HUES6 (cell line): ENCODE measurements at regions not wholly inside any gene's neighbourhood (a gene's known extent, or its start where the extent isn't known, plus 50 kb on each side); places are given as distances from the start of the nearest gene placed in this dataset.

Experiments used
- H3K27ac ChIP-seq: 2 replicates; pipeline ENCODE4 v1.7.0; 2013; ENCODE audit warnings: low read depth, mild to moderate bottlenecking, low read length, inconsistent platforms
- H3K27me3 ChIP-seq: 2 replicates; pipeline ENCODE4 v1.6.1; 2013; ENCODE audit warnings: low read length; ENCODE audit not compliant: control insufficient read depth, insufficient read depth
- H3K36me3 ChIP-seq: 2 replicates; pipeline ENCODE4 v1.6.1; 2013; ENCODE audit warnings: low read length; ENCODE audit not compliant: control insufficient read depth, insufficient read depth
- H3K4me1 ChIP-seq: 2 replicates; pipeline ENCODE4 v1.6.1; 2013; ENCODE audit warnings: low read length; ENCODE audit not compliant: control insufficient read depth, insufficient read depth
- H3K4me3 ChIP-seq: 2 replicates; pipeline ENCODE4 v1.5.1; 2013; ENCODE audit warnings: low read depth, low read length
- H3K9ac ChIP-seq: one replicate; pipeline ENCODE4 v1.6.1; 2013; ENCODE audit warnings: mild to moderate bottlenecking, low read length
- H3K9me3 ChIP-seq: 2 replicates; pipeline ENCODE4 v1.6.1; 2013; ENCODE audit warnings: low read depth, low read length; ENCODE audit not compliant: control insufficient read depth, insufficient read depth

- H3K27me3 ChIP-seq: no peaks in the 10 kb centered on the region
- H3K4me3 ChIP-seq: no peak overlapping the region
- H3K4me1 ChIP-seq: 0 out of 2 replicates have a peak, but pooled peaks cover 7% of the 10 kb centered on the region
- no peak overlapping the region for H3K27ac ChIP-seq
- H3K9ac ChIP-seq: no peak overlapping the region
- no peaks in the 10 kb centered on the region for H3K36me3 ChIP-seq
- 0 out of 2 replicates have a peak, but pooled peaks cover 2% of the 10 kb centered on the region for H3K9me3 ChIP-seq
Observed at GRCh38 chr14:27916326-27916725, 850.3 kb upstream of the FOXG1 start.

- peak overlapping the region; percentile 5; the same call in 1 of the 2 replicates for H3K4me3 ChIP-seq
- no peaks in the 10 kb centered on the region for H3K27me3 ChIP-seq
- no peak overlapping the region for H3K27ac ChIP-seq
- H3K9me3 ChIP-seq: 0 out of 2 replicates have a peak, but pooled peaks cover 2% of the 10 kb centered on the region
- H3K36me3 ChIP-seq: no peaks in the 10 kb centered on the region
- 0 out of 2 replicates have a peak, but pooled peaks cover 7% of the 10 kb centered on the region for H3K4me1 ChIP-seq
- no peak overlapping the region for H3K9ac ChIP-seq
Observed at GRCh38 chr14:27917896-27918295, 848.7 kb upstream of the FOXG1 start.

DNA sequence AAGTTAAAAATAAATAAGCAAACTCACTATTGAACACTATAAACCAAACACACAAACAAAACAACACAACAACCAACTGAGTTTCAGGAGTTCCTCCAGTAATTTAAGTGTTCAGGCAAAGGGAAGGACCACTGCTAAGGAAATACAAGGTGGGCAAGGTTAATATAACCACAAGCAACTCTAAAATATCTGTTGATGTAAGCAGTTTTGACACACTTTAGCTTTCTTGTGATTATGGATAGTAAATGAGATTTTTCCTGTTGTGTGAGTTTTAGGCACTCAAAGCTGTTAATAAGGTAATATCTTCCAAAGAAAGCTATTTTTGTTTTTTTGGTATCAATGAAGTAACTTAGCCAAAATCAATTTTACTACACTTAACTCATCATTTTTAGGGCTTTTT, 839.1 kb upstream of the FOXG1 start:
- no peak overlapping the region for H3K27ac ChIP-seq
- no peaks in the 10 kb centered on the region for H3K27me3 ChIP-seq
- peaks cover 6% of the 10 kb centered on the region; the same call in 1 of the 2 replicates for H3K4me1 ChIP-seq
- H3K4me3 ChIP-seq: no peak overlapping the region
- no peak overlapping the region for H3K9ac ChIP-seq
- H3K36me3 ChIP-seq: no peaks in the 10 kb centered on the region
- H3K9me3 ChIP-seq: no peaks in the 10 kb centered on the region

DNA sequence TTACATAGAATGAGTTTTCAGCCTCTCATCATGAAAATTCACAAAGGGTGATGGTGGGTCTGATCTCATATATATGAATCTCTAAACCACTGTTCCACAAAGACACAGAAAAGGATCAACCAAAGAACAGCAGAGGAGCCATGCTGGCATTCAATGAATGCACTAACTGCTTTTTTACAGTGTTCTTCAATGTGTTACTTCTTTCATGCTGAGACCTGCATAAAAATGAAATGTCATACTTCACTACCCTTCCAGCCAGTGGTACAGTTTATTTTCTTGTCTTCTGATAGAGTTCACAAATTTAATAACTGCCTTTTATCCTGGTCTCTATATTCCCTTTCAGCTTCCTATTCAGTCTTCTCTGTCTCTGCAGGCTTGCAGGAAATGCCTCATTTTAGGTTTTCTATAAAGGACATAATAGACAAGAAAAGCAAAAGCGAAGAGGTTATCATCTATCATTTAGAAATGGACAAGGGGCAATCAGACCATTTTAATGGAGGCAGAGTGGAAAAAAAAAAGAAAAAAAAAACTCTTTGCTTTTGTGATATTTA, 836.7 kb upstream of the FOXG1 start:
- H3K4me1 ChIP-seq: peaks cover 6% of the 10 kb centered on the region; the same call in 1 of the 2 replicates
- no peaks in the 10 kb centered on the region for H3K36me3 ChIP-seq
- H3K9ac ChIP-seq: no peak overlapping the region
- no peak overlapping the region for H3K4me3 ChIP-seq
- H3K9me3 ChIP-seq: no peaks in the 10 kb centered on the region
- H3K27ac ChIP-seq: no peak overlapping the region
- H3K27me3 ChIP-seq: no peaks in the 10 kb centered on the region

GRCh38 chr14:27938392-27938791, 828.2 kb upstream of the FOXG1 start:
- Histone ChIP-seq H3K4me3 (no peak overlapping the region), H3K27ac (no peak overlapping the region), H3K36me3 (no peaks in the 10 kb centered on the region), H3K27me3 (no peaks in the 10 kb centered on the region), H3K9ac (no peak overlapping the region), H3K9me3 (no peaks in the 10 kb centered on the region), H3K4me1 (no peaks in the 10 kb centered on the region)

GRCh38 chr14:27945512-27945911, 821.1 kb upstream of the FOXG1 start:
- Histone ChIP-seq H3K9ac (no peak overlapping the region), H3K36me3 (no peaks in the 10 kb centered on the region), H3K9me3 (no peaks in the 10 kb centered on the region), H3K27ac (no peak overlapping the region), H3K4me3 (no peak overlapping the region), H3K27me3 (no peaks in the 10 kb centered on the region), H3K4me1 (no peaks in the 10 kb centered on the region)

DNA sequence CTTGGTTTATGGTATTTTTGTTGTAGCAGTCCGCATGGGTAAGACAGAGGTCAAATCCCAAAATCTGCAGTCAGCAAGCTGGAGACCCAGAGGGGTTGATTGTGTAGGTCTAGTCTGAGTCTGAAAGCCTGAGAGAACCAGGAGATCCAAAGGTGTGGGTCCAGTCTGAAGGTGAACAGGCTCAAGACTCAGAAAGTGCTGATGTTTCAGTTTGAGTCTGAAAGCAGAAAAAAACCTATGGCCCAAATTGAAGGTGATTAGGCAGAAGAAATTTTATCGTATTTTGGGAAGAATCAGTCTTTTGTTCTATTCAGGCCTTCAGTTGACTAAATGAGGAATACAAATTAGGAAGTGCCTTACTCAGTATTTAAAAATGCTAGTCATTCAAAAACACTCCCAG, 807.8 kb upstream of the FOXG1 start:
- no peaks in the 10 kb centered on the region for H3K36me3 ChIP-seq
- H3K27me3 ChIP-seq: no peaks in the 10 kb centered on the region
- H3K27ac ChIP-seq: no peak overlapping the region
- H3K4me1 ChIP-seq: no peaks in the 10 kb centered on the region
- H3K9ac ChIP-seq: no peak overlapping the region
- H3K4me3 ChIP-seq: no peak overlapping the region
- H3K9me3 ChIP-seq: no peaks in the 10 kb centered on the region

DNA sequence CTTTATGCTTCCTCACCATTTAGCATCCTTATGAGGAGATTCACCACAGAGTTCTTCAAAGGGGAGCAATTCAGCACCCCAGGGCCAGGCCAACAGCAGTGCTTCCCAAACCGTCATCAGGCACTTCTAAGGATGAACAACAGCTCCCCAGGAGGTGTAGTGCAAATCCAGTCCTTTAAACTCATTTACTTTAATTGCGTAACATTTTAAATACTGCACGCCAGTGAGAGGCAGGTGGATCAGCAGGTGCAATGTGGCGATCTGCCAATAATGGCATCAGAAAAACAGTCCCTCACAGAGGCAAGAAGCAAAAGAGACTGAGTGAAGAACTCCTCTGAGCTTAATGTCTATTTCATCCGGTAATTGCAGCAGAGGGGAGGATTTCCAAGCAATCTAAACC, 770.9 kb upstream of the FOXG1 start:
- Histone ChIP-seq H3K36me3 (no peaks in the 10 kb centered on the region), H3K27ac (no peak overlapping the region), H3K4me3 (no peak overlapping the region), H3K9me3 (no peaks in the 10 kb centered on the region), H3K27me3 (no peaks in the 10 kb centered on the region), H3K9ac (no peak overlapping the region), H3K4me1 (no peaks in the 10 kb centered on the region)

- no peak overlapping the region for H3K9ac ChIP-seq
- H3K4me1 ChIP-seq: no peaks in the 10 kb centered on the region
- no peaks in the 10 kb centered on the region for H3K9me3 ChIP-seq
- H3K27me3 ChIP-seq: no peaks in the 10 kb centered on the region
- H3K36me3 ChIP-seq: no peaks in the 10 kb centered on the region; the same call in 1 of the 2 replicates
- H3K27ac ChIP-seq: no peak overlapping the region
- H3K4me3 ChIP-seq: no peak overlapping the region
Observed at GRCh38 chr14:28001002-28001401, 765.6 kb upstream of the FOXG1 start.

GRCh38 chr14:28012629-28013415, 753.8 kb upstream of the FOXG1 start:
- no peaks in the 10 kb centered on the region for H3K27me3 ChIP-seq
- no peak overlapping the region for H3K9ac ChIP-seq
- no peaks in the 10 kb centered on the region for H3K9me3 ChIP-seq
- H3K4me3 ChIP-seq: no peak overlapping the region
- H3K36me3 ChIP-seq: no peaks in the 10 kb centered on the region
- no peak overlapping the region for H3K27ac ChIP-seq
- H3K4me1 ChIP-seq: no peaks in the 10 kb centered on the region

- no peaks in the 10 kb centered on the region for H3K27me3 ChIP-seq
- H3K4me1 ChIP-seq: no peaks in the 10 kb centered on the region
- no peaks in the 10 kb centered on the region for H3K9me3 ChIP-seq
- no peaks in the 10 kb centered on the region for H3K36me3 ChIP-seq
- H3K9ac ChIP-seq: no peak overlapping the region
- no peak overlapping the region for H3K27ac ChIP-seq
- no peak overlapping the region for H3K4me3 ChIP-seq
Observed at GRCh38 chr14:28020112-28020511, 746.5 kb upstream of the FOXG1 start.
